Dermis microvascular lymphatic vessel endothelial cell (primary cell): ENCODE measurements at regions not wholly inside any gene's neighbourhood (a gene's known extent, or its start where the extent isn't known, plus 50 kb on each side); places are given as distances from the start of the nearest gene placed in this dataset.

Experiments used
- DNase-seq, 2 donors: peaks; one replicate each; pipeline versions ENCODE4 v3.0.0 to v3.0.0-alpha.2; 2010; ENCODE audit warnings: low read depth in 2 of 2

GRCh38 chr5:175388531-175388930 is 55.5 kb downstream of the DRD1 start:
- DNase-seq: no peak

GRCh38 chr5:175387144-175387543 is 56.8 kb downstream of the DRD1 start:
- DNase-seq: no peak

GRCh38 chr5:175386526-175386925 is 57.5 kb downstream of the DRD1 start:
- DNase-seq: no peak

- no peak for DNase-seq
These were observed 58.2 kb downstream of the DRD1 start for GRCh38 chr5:175385691-175386362.

DNA sequence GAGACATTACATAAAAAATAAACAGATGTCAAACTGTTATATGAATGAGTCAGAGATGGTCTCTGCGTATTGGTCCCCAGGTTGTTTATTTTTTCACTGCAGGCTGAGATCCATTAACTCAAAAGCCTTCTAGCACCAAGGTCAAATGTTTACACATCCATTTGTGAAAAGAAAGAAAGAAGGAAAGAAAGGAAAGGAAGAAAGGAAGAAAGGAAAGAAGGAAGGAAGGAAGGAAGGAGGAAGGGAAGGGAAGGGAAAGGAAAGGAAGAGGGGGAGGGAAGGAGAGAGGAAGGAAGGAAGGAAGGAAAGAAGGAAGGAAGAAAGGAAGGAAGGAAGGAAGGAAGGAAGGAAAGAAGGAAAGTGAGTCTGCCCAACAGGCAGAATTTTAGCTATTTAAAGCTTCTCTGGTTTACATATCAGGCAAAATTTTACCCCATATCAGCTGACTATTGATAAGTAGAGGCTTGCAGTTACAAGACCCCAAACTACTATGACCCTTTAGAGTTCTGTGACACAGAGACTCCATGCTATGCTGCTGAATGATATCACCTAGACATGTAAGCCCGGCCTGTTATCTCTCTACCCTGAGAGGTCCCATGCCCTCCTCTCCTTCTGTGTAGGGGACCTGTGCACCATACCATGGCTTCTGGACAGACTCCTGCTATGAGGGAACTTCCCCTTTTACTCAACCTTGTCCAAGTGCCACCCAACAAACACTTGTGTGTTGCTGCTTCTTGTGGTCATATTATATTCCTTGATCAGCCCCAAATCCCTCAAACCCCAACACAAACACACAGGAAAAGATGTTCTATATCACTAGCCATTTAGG is 59.0 kb downstream of the DRD1 start:
- no peak for DNase-seq

GRCh38 chr5:175383350-175383749 is 60.6 kb downstream of the DRD1 start:
- no peak for DNase-seq

- DNase-seq: no peak
These were observed 61.8 kb downstream of the DRD1 start for GRCh38 chr5:175382171-175382570.

DNA sequence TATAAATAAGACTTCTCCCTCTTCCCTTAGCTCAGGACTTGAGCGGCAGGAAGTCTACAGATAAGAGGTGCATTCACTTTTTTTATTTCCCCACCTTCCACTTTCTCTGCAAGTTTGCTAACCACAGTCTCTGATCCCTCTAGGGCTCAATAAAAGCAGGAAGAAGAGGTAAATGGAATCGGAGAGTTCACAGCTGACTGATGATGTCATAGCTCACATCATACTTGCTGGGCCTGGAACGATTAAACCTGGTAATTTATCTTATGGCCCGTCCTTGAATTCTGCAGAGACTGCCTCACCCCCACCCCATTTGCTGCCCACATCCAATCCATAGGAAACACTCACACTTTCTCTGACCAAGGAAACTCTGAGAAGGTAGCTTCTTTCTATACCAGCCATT is 62.9 kb downstream of the DRD1 start:
- no peak for DNase-seq

GRCh38 chr5:175380701-175381100 is 63.3 kb downstream of the DRD1 start:
- no peak for DNase-seq

DNA sequence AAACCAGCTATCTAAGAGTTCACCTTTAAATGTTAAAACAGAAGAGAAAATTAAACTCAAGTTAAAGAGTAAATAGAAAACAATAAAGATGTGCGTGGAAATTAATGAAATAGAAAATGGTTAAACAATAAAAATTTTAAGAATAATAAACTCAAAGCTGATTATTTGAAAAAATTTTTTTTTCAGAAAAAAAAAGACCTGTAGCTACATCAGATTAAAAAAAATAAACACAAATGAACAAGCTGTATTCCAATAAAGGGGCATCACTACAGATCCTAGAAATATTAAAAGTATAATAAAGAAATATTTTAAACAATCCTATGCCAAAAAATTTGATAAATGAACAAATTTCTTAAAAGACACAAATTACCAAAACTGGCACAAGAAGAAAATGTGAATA is 64.1 kb downstream of the DRD1 start:
- DNase-seq: no peak

GRCh38 chr5:175378444-175379028 is 65.4 kb downstream of the DRD1 start:
- DNase-seq: no peak

DNA sequence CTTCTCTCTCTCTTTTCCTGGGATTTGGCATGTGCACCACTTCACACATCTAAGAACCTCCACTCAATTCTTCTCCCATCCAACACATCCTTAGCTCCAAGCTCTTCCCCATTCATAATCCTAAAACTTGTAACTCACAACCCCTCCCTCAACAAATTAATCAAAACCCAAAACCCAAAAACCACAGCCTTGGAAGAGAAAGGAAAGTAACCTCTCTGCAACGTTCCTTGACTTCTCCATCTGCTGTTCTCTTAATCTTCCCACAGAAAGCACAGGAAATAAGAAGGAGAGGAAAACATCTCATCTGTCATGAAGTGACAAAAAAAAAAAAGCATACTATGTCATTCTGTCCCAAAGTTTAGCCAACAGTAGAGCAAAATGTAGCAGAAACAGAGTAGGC is 66.2 kb downstream of the DRD1 start:
- DNase-seq: no peak

- DNase-seq: no peak
These were observed 69.7 kb downstream of the DRD1 start for GRCh38 chr5:175374166-175374875.

DNA sequence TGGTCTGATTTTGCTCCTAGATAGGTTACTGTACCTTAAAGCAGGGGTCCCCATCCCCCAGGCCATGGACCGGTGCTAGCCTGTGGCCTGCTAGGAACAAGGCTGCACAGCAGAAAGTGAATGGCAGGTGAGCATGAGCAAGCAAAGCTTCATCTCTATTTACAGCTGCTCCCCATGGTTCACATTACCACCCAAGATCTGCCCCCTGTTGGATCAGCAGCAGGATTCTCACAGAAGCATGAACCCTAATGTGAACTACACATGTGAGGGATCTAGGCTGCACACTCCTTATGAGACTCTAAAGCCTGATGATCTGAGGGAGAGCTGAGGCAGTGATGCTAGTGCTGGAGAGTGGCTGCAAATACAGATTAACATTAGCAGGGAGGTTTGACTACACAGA is 78.1 kb downstream of the DRD1 start:
- DNase-seq: no peak

DNA sequence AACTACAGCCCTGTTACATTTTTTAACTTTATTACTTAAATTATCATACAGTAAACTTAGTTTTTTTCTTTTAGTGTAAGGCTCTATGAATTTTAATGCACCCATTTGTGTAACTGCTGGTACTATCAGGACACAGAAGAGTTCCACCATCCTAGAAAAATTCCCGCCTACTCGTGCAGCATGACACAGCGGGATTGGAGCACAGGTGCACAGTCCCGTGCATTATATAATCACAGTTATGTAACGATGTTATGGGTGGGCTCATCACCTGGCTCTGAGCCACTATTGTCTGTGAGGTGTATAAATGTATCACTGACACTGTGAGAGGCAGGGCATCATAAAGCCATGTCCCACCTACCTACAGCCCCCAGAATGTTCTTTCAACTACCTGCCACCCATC is 80.7 kb downstream of the DRD1 start:
- no peak for DNase-seq

DNA sequence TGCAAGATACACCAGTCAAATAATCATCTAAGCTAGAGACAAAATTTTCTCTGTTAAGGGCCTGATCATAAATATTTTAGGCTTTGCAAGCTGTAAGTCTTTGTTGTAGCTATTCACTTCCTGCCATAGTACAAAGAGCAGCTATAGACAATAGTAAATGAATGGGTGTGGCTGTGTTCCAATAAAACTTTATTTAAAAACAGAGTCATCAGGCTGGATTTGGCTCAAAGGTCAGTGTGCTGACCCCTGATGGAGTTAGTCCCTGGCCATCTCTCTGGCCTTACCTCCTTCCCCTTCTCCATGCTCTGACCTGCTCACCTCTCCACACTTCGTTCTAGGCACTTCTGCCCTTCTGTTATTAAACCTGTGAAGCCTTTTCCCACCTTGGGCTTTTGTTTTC is 86.0 kb downstream of the DRD1 start:
- no peak for DNase-seq

GRCh38 chr5:175356428-175356827 is 87.6 kb downstream of the DRD1 start:
- no peak for DNase-seq

GRCh38 chr5:175354964-175355363 is 89.0 kb downstream of the DRD1 start:
- no peak for DNase-seq

- DNase-seq: no peak
These were observed 90.1 kb downstream of the DRD1 start for GRCh38 chr5:175353926-175354325.

DNA sequence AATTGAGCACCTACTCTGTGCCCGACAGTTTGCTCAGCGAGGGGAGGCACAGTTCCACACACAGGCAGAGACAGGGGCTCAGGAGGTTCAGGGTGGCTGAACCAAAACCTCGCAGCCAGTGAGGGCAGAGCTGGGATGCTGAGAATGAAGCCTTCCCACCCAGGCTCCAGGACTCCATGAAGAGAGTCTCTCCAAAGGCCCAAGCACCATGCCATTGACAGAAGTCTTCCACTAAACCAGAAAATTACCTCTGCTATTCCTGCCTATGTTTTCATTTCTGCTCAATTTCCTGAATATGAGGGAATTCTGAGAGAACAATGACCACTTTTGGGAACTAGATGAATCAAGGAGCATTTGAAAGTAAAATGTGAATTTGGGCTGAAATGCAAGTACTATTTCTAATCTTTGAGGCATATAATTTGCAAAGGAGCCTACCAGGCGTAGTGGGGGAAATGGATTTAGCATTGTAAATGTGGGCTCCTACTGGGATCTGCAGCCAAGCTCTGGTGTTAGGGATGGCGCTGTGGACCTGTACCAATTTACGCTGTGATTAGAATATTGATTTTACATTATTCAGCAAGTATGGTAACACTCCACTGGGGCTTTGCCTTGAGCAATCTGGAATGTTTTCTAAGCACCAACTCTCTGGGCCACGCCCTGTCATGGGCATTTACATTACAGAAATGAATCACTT is 91.9 kb downstream of the DRD1 start:
- no peak for DNase-seq

GRCh38 chr5:175351126-175351525 is 92.9 kb downstream of the DRD1 start:
- no peak for DNase-seq

GRCh38 chr5:175347931-175348330 is 96.1 kb downstream of the DRD1 start:
- no peak for DNase-seq
